ENCODE measurements at regions not wholly inside any gene's neighbourhood (a gene's known extent, or its start where the extent isn't known, plus 50 kb on each side); places are given as distances from the start of the nearest gene placed in this dataset.

DNA sequence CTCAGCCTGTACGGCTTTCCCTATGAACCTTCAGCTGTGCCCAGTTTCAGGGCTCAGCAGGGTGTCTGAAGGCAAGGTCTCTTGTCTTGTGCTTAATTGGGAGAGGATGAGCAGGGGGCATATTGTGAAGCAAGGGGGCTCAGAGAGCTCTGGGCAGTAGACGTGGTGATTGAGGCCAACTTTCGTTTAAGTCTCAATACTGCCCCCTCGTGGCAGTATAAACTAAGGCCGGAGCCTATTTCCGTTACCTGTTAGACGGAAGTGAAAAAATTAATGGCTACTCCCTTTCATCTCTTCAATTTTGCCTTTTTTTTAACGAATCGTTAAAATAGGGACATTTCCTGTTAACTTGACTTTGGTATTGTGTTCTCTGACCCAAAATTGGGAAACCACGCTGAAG lies 193.4 kb downstream of the TDRD15 start:
- DNase-seq (ENCODE audit: low read depth, low spot score): peak; percentile 13
- Histone ChIP-seq H3K27ac (ENCODE audit: low read depth, low read length) (no peak overlapping the region), H4K20me1 (ENCODE audit: insufficient read depth) (no peaks in the 10 kb centered on the region), H3K36me3 (ENCODE audit: control insufficient read depth in 1 of 2, insufficient read depth in 2 of 2, low read length in 2 of 2) (no peaks in the 10 kb centered on the region), H3K9me3 (ENCODE audit: control insufficient read depth in 1 of 2, insufficient read depth in 1 of 2, low read depth in 1 of 2, low read length in 2 of 2) (no peaks in the 10 kb centered on the region), H3K9me2 (ENCODE audit: insufficient read depth) (no peaks in the 10 kb centered on the region), H3K4me1 (ENCODE audit: control insufficient read depth in 1 of 2, insufficient read depth in 2 of 2, low read length in 2 of 2) (no peaks in the 10 kb centered on the region), H3K9ac (ENCODE audit: low read length) (no peak overlapping the region), H3K4me3 (replicated peaks in 1 of 2; ENCODE audit: low read depth in 1 of 2, low read length in 2 of 2) (no peak overlapping the region), H3K79me2 (ENCODE audit: insufficient read depth, low read length) (no peaks in the 10 kb centered on the region), H3K27me3 (ENCODE audit: insufficient read depth, low read length) (no peaks in the 10 kb centered on the region), H3K4me2 (ENCODE audit: low read length) (no peak overlapping the region), H2AFZ (ENCODE audit: low read depth, low read length, poor library complexity, severe bottlenecking) (no peak overlapping the region)
- ChIA-PET RAD21 (ENCODE audit: low non-redundant PET in 1 of 2, low total read pairs in 2 of 2, uncharacterized antibody in 2 of 2, unreplicated experiment in 2 of 2) (interaction anchor here in 1 of 2 experiments (0.9 kb wide), 1 partner anchor 275 kb away, joined by 3 read pairs; no protein-coding TSS in a partner anchor), CTCF (interaction anchor here (1.3 kb wide), 1 partner anchor 655 kb away, joined by 3 read pairs; no protein-coding TSS in a partner anchor), POLR2A (no interaction called here)
- intact Hi-C loops (cut with micrococcal nuclease): loop anchor here (1.0 to 10.0 kb wide), 2 partner anchors 142 to 275 kb away; no protein-coding TSS in a partner anchor
- no TSS peak for BruUV-seq (replicated peaks)
- TF ChIP-seq, protein P1, sequence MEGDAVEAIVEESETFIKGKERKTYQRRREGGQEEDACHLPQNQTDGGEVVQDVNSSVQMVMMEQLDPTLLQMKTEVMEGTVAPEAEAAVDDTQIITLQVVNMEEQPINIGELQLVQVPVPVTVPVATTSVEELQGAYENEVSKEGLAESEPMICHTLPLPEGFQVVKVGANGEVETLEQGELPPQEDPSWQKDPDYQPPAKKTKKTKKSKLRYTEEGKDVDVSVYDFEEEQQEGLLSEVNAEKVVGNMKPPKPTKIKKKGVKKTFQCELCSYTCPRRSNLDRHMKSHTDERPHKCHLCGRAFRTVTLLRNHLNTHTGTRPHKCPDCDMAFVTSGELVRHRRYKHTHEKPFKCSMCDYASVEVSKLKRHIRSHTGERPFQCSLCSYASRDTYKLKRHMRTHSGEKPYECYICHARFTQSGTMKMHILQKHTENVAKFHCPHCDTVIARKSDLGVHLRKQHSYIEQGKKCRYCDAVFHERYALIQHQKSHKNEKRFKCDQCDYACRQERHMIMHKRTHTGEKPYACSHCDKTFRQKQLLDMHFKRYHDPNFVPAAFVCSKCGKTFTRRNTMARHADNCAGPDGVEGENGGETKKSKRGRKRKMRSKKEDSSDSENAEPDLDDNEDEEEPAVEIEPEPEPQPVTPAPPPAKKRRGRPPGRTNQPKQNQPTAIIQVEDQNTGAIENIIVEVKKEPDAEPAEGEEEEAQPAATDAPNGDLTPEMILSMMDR (IDR thresholded peaks at IDR 0.05 in 2 of 3, conservative IDR thresholded peaks at IDR 0.05 in 1 of 3; ENCODE audit: borderline replicate concordance in 1 of 3, insufficient read depth in 1 of 3, low read depth in 2 of 3, low read length in 2 of 3): peak in 2 of 3 experiments; percentile 59 to 63; a peak in 3 of 6 replicates
- no peak for TF ChIP-seq ZFX (IDR thresholded peaks at IDR 0.05)
- TF ChIP-seq TCF7L2 (IDR thresholded peaks at IDR 0.05; ENCODE audit: borderline replicate concordance, extremely low read depth, insufficient read depth, insufficient read length): no peak
- TF ChIP-seq RAD21 (IDR thresholded peaks at IDR 0.05; ENCODE audit: low read depth): peak; percentile 29; the same call in 1 of the 2 replicates
- ATAC-seq: peak; percentile 63

DNA sequence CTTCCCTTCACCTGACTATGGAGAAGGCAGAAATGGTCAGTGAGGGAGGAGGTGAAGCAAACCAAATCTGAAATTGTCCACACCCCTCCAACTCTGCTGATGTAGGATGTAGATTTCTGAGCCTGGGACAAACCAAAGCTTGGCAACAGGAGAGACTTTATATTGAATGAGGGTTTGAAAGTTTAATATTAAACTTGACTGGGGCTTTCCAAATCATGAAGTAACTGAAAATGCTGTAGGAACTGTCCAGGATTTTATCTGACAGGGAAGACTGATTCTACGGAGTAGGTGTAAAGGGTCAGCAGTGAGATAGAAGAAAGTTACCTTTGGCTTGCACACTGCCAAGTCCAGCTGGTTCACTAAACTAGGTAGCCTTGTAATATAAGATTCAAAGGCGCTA lies 194.5 kb downstream of the TDRD15 start:
- no peaks in the 10 kb centered on the region for H3K36me3 ChIP-seq (ENCODE audit: control insufficient read depth in 1 of 2, insufficient read depth in 2 of 2, low read length in 2 of 2)
- no peaks in the 10 kb centered on the region for H3K4me1 ChIP-seq (ENCODE audit: control insufficient read depth in 1 of 2, insufficient read depth in 2 of 2, low read length in 2 of 2)
- no peak overlapping the region for H3K27ac ChIP-seq (ENCODE audit: low read depth, low read length)
- no peak overlapping the region for H3K4me3 ChIP-seq (replicated peaks in 1 of 2; ENCODE audit: low read depth in 1 of 2, low read length in 2 of 2)
- BruUV-seq (replicated peaks): no TSS peak
- DNase-seq (ENCODE audit: low read depth, low spot score): no peak
- no peaks in the 10 kb centered on the region for H3K9me2 ChIP-seq (ENCODE audit: insufficient read depth)
- no peaks in the 10 kb centered on the region for H3K79me2 ChIP-seq (ENCODE audit: insufficient read depth, low read length)
- no peaks in the 10 kb centered on the region for H4K20me1 ChIP-seq (ENCODE audit: insufficient read depth)
- ChIA-PET POLR2A (no interaction called here), CTCF (interaction anchor here (1.5 kb wide), 1 partner anchor 10 kb away, joined by 4 read pairs; no protein-coding TSS in a partner anchor), RAD21 (ENCODE audit: low non-redundant PET in 1 of 2, low total read pairs in 2 of 2, uncharacterized antibody in 2 of 2, unreplicated experiment in 2 of 2) (no interaction called here)
- no peak for ATAC-seq
- no peaks in the 10 kb centered on the region for H3K27me3 ChIP-seq (ENCODE audit: insufficient read depth, low read length)
- H3K9ac ChIP-seq (ENCODE audit: low read length): no peak overlapping the region
- no peaks in the 10 kb centered on the region for H3K9me3 ChIP-seq (ENCODE audit: control insufficient read depth in 1 of 2, insufficient read depth in 1 of 2, low read depth in 1 of 2, low read length in 2 of 2)
- no peak overlapping the region for H3K4me2 ChIP-seq (ENCODE audit: low read length)
- TF ChIP-seq ZFX (IDR thresholded peaks at IDR 0.05): no peak
- TF ChIP-seq, protein P2, sequence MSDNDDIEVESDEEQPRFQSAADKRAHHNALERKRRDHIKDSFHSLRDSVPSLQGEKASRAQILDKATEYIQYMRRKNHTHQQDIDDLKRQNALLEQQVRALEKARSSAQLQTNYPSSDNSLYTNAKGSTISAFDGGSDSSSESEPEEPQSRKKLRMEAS (IDR thresholded peaks at IDR 0.05): no peak
- no peak for TF ChIP-seq FOSL1 (IDR thresholded peaks at IDR 0.05; ENCODE audit: low read depth)
- TF ChIP-seq EZH2 (IDR thresholded peaks at IDR 0.05): no peak
- no peak for TF ChIP-seq YY1 (IDR thresholded peaks at IDR 0.05; ENCODE audit: extremely low read depth, insufficient replicate concordance, low read depth, low read length)
- no peak for TF ChIP-seq EGR1 (IDR thresholded peaks at IDR 0.05; ENCODE audit: low read depth)
- H2AFZ ChIP-seq (ENCODE audit: low read depth, low read length, poor library complexity, severe bottlenecking): no peak overlapping the region
- intact Hi-C loops (cut with micrococcal nuclease): loop anchor here (10.0 kb wide), 1 partner anchor 143 kb away; no protein-coding TSS in a partner anchor
